ENCODE measurements at regions not wholly inside any gene's neighbourhood (a gene's known extent, or its start where the extent isn't known, plus 50 kb on each side); places are given as distances from the start of the nearest gene placed in this dataset.

GRCh38 chr15:93780073-93780472 is 451.3 kb upstream of the MCTP2 start:
- Histone ChIP-seq H3K27me3 (no peaks in the 10 kb centered on the region), H3K4me1 (ENCODE audit: control insufficient read depth in 1 of 2, insufficient read depth in 1 of 2, low read depth in 1 of 2, low read length in 1 of 2) (no peaks in the 10 kb centered on the region), H3K36me3 (no peaks in the 10 kb centered on the region), H3K4me3 (ENCODE audit: low read depth in 1 of 2, low read length in 1 of 2) (no peak overlapping the region), H3K9me3 (no peaks in the 10 kb centered on the region), H3K27ac (no peak overlapping the region)
- TF ChIP-seq CTCF (IDR thresholded peaks at IDR 0.05): no peak

DNA sequence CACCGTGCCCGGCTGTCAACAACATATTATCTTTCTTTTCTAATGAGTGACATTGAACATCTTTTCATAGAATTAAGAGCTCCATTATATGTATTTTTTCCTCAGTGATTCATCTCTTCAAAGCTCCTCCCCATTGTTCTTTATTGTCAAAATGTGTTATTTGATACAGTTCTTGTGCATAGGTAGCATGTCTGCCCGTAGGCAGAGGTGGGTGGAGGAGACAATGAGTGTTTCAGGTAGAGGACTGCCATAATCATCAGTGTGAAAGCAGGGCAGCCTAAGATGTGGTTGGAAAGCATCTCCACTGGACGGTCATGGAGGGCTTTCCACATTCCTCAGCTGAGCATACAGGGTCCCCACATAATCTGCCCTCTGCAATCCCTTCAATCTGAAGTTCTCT is 452.0 kb upstream of the MCTP2 start:
- H3K9me3 ChIP-seq: no peaks in the 10 kb centered on the region
- TF ChIP-seq CTCF (IDR thresholded peaks at IDR 0.05): no peak
- H3K4me1 ChIP-seq (ENCODE audit: control insufficient read depth in 1 of 2, insufficient read depth in 1 of 2, low read depth in 1 of 2, low read length in 1 of 2): no peaks in the 10 kb centered on the region
- H3K36me3 ChIP-seq: no peaks in the 10 kb centered on the region
- no peak overlapping the region for H3K27ac ChIP-seq
- H3K4me3 ChIP-seq (ENCODE audit: low read depth in 1 of 2, low read length in 1 of 2): no peak overlapping the region
- H3K27me3 ChIP-seq: peaks cover 6% of the 10 kb centered on the region

- no peaks in the 10 kb centered on the region for H3K9me3 ChIP-seq
- no peak overlapping the region for H3K4me3 ChIP-seq (ENCODE audit: low read depth in 1 of 2, low read length in 1 of 2)
- no peak for TF ChIP-seq CTCF (IDR thresholded peaks at IDR 0.05)
- no peaks in the 10 kb centered on the region for H3K4me1 ChIP-seq (ENCODE audit: control insufficient read depth in 1 of 2, insufficient read depth in 1 of 2, low read depth in 1 of 2, low read length in 1 of 2)
- H3K27me3 ChIP-seq: peaks cover 9% of the 10 kb centered on the region
- H3K27ac ChIP-seq: no peak overlapping the region
- H3K36me3 ChIP-seq: no peaks in the 10 kb centered on the region
Measured at GRCh38 chr15:93771196-93772030, 459.9 kb upstream of the MCTP2 start.

GRCh38 chr15:93770788-93771187 is 460.6 kb upstream of the MCTP2 start:
- Histone ChIP-seq H3K36me3 (no peaks in the 10 kb centered on the region), H3K9me3 (no peaks in the 10 kb centered on the region), H3K27me3 (peaks cover 9% of the 10 kb centered on the region), H3K4me3 (ENCODE audit: low read depth in 1 of 2, low read length in 1 of 2) (no peak overlapping the region), H3K27ac (no peak overlapping the region), H3K4me1 (ENCODE audit: control insufficient read depth in 1 of 2, insufficient read depth in 1 of 2, low read depth in 1 of 2, low read length in 1 of 2) (no peaks in the 10 kb centered on the region)
- TF ChIP-seq CTCF (IDR thresholded peaks at IDR 0.05): no peak

DNA sequence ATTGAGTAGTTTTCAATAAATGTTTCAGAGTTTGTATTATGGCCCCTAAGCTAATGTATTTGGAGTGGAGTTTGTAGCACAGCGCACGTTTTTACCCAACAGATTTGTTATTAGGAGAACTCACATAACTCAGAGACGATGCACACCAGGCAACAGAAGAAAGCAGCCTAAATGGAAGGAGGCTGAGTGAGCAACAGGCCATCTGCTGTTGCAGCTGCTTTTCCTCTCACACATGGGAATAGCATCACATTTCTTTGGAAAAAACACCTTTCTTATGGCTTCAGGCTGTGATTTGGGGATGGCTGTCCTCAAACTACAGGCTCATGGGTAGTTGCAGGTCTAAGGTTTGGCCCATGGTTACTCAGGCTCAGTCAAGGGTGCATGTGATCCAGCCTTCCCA is 469.3 kb upstream of the MCTP2 start:
- no peak for TF ChIP-seq CTCF (IDR thresholded peaks at IDR 0.05)
- H3K4me3 ChIP-seq (ENCODE audit: low read depth in 1 of 2, low read length in 1 of 2): no peak overlapping the region
- no peak overlapping the region for H3K27ac ChIP-seq
- no peaks in the 10 kb centered on the region for H3K9me3 ChIP-seq
- H3K36me3 ChIP-seq: no peaks in the 10 kb centered on the region
- no peaks in the 10 kb centered on the region for H3K4me1 ChIP-seq (ENCODE audit: control insufficient read depth in 1 of 2, insufficient read depth in 1 of 2, low read depth in 1 of 2, low read length in 1 of 2)
- H3K27me3 ChIP-seq: no peaks in the 10 kb centered on the region

Measured in neutrophil (primary cell).